WTC11 (cell line): ENCODE measurements at regions not wholly inside any gene's neighbourhood (a gene's known extent, or its start where the extent isn't known, plus 50 kb on each side); places are given as distances from the start of the nearest gene placed in this dataset.

Experiments used
- CTCF ChIP-seq: fragments of 200-600 bp; IDR thresholded peaks from 2 replicates; pipeline ENCODE4 v1.8.0; 2022; ENCODE audit warnings: antibody characterized with exemption
- MLX ChIP-seq: sonication (generic); formaldehyde crosslinking; IDR thresholded peaks from 2 replicates; pipeline ENCODE4 v1.8.1; 2023; ENCODE audit warnings: mild to moderate bottlenecking, missing genetic modification reagents, moderate library complexity
- TCF7 ChIP-seq: sonication (generic); formaldehyde crosslinking; IDR thresholded peaks from 2 replicates; pipeline ENCODE4 v1.8.0; 2022; ENCODE audit warnings: mild to moderate bottlenecking, low read depth, missing genetic modification reagents, moderate library complexity
- TP53 ChIP-seq: sonication (generic); formaldehyde crosslinking; IDR thresholded peaks from 2 replicates; pipeline ENCODE4 v1.8.1; 2023; ENCODE audit warnings: mild to moderate bottlenecking, missing genetic modification reagents
- TF ChIP-seq, protein P1 (sequence below): fragments of 250-450 bp; sonication (Bioruptor Pico); IDR thresholded peaks from 2 replicates; pipeline ENCODE4 v1.9.0; 2021; ENCODE audit warnings: mild to moderate bottlenecking

- no peak for TF ChIP-seq CTCF
- TF ChIP-seq, protein P1, sequence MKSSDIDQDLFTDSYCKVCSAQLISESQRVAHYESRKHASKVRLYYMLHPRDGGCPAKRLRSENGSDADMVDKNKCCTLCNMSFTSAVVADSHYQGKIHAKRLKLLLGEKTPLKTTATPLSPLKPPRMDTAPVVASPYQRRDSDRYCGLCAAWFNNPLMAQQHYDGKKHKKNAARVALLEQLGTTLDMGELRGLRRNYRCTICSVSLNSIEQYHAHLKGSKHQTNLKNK (CRISPR knock-in tag) = no peak
- no peak for TF ChIP-seq TP53
- TF ChIP-seq TCF7 (CRISPR knock-in tag) = no peak
- no peak for TF ChIP-seq MLX (CRISPR knock-in tag)
Observed at GRCh38 chr22:48212727-48213126, 1450.3 kb downstream of the TBC1D22A start.
